ENCODE measurements at regions not wholly inside any gene's neighbourhood (a gene's known extent, or its start where the extent isn't known, plus 50 kb on each side); places are given as distances from the start of the nearest gene placed in this dataset.

GRCh38 chr20:6914986-6915385, 147.5 kb downstream of the BMP2 start:
- Histone ChIP-seq H3K9me1 (ENCODE audit: insufficient read depth, low read length) (no peaks in the 10 kb centered on the region), H2BK20ac (ENCODE audit: low read depth, low read length) (no peak overlapping the region), H2BK120ac (ENCODE audit: low read depth, low read length) (no peak overlapping the region), H3K9me3 (ENCODE audit: control insufficient read depth, insufficient read depth, low read length) (peaks cover 2% of the 10 kb centered on the region; the same call in 1 of the 2 replicates), H3K23ac (ENCODE audit: low read depth, low read length) (no peak overlapping the region), H3K56ac (ENCODE audit: extremely low read depth, insufficient read depth, low read length) (no peak overlapping the region), H3K27me3 (ENCODE audit: control insufficient read depth, insufficient read depth, low read length) (no peaks in the 10 kb centered on the region), H2BK15ac (ENCODE audit: low read depth, low read length) (no peak overlapping the region), H3K4me3 (ENCODE audit: insufficient read depth, low read depth, low read length) (no peak overlapping the region), H3K27ac (ENCODE audit: insufficient read depth, low read length) (no peak overlapping the region), H3K14ac (replicated peaks; ENCODE audit: low read depth, low read length) (no peak overlapping the region), H2BK5ac (ENCODE audit: low read depth, low read length, poor library complexity, severe bottlenecking) (no peak overlapping the region), H4K91ac (ENCODE audit: insufficient read depth, low read depth, low read length) (no peak overlapping the region), H3K79me1 (ENCODE audit: low read depth in 1 of 2, low read length in 2 of 2) (no peaks in the 10 kb centered on the region), H4K20me1 (ENCODE audit: insufficient read depth, low read length) (no peaks in the 10 kb centered on the region), H4K8ac (ENCODE audit: low read depth in 2 of 2, low read length in 2 of 2) (no peak overlapping the region), H2AK9ac (replicated peaks; ENCODE audit: low read depth, low read length, poor library complexity) (no peak overlapping the region), H3K4me2 (ENCODE audit: low read depth, low read length) (no peak overlapping the region), H3K18ac (ENCODE audit: low read depth, low read length) (no peak overlapping the region), H3K36me3 (ENCODE audit: control insufficient read depth, insufficient read depth, low read length) (no peaks in the 10 kb centered on the region), H3K4ac (ENCODE audit: low read depth, low read length) (no peak overlapping the region), H4K5ac (ENCODE audit: low read depth, low read length) (no peak overlapping the region), H3K9ac (ENCODE audit: low read depth, low read length) (no peak overlapping the region), H3K4me1 (ENCODE audit: control insufficient read depth, insufficient read depth, low read length) (no peaks in the 10 kb centered on the region), H2AFZ (replicated peaks; ENCODE audit: low read length, poor library complexity) (no peak overlapping the region), H2AK5ac (ENCODE audit: low read depth, low read length) (no peak overlapping the region)
- ATAC-seq (ENCODE audit: low read depth) (no peak), DNase-seq (no peak)
- intact Hi-C loops (cut with micrococcal nuclease) = no loop called here
- ChIA-PET CTCF (no interaction called here), POLR2A (ENCODE audit: unreplicated experiment) (no interaction called here)
- whole genome bisulfite sequencing, 2 experiments (ENCODE audit: extremely low coverage in 2 of 2, insufficient read length in 1 of 2) = no CpG with 5 or more reads among the region's 4 CpGs
- no TSS peak for BruUV-seq (replicated peaks)
- in situ Hi-C loops (cut with MboI; ENCODE audit: low sequenced_read_pairs) = no loop called here
- TF ChIP-seq ELK1 (IDR thresholded peaks at IDR 0.05; ENCODE audit: borderline replicate concordance, low read depth, low read length) = no peak
- no peak for TF ChIP-seq NFE2L2 (IDR thresholded peaks at IDR 0.05; ENCODE audit: low read depth, low read length)
- dilution Hi-C loops (cut with HindIII; ENCODE audit: low sequenced_read_pairs, unreplicated experiment) = no loop called here
